H1 (cell line): ENCODE measurements at regions not wholly inside any gene's neighbourhood (a gene's known extent, or its start where the extent isn't known, plus 50 kb on each side); places are given as distances from the start of the nearest gene placed in this dataset.

ENCODE experiments used
- EP300 ChIP-seq, 2 experiments: IDR thresholded peaks; 1 replicate in 1 of 2; 2 replicates in 1 of 2; pipeline ENCODE4 v1.6.1; 2011 to 2012; ENCODE audit warnings: low read depth in 2 of 2, low read length in 2 of 2, mild to moderate bottlenecking in 2 of 2, borderline replicate concordance in 1 of 2, inconsistent platforms in 1 of 2, moderate library complexity in 1 of 2

DNA sequence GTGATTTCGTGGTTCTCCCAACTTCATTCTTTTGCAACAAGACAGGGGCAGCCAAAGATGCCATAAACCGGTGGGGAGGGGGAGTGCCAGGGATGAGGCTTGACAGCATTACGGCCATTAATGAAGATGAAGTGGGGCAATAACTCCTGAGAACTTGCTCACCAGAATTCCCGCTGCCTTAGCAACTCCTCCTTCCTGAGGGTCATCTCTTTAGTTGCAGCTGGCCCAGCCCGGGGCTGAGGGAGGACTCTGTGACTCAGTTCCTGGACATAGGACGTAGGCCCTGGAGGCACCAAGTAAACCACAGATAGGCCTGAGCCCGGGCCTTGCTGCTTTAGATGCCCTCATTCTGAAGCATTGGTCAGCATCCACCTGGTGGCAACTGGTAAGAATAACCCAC, 330.2 kb downstream of the RRAGC start (continued):
- TF ChIP-seq EP300 (IDR thresholded peaks at IDR 0.05; ENCODE audit: borderline replicate concordance in 1 of 2, low read depth in 2 of 2, low read length in 2 of 2), result no peak
